AG10803 (cell line): ENCODE measurements at regions not wholly inside any gene's neighbourhood (a gene's known extent, or its start where the extent isn't known, plus 50 kb on each side); places are given as distances from the start of the nearest gene placed in this dataset.

Source experiments
- DNase-seq: peaks from one replicate; pipeline ENCODE4 v3.0.0; 2010; ENCODE audit warnings: low read depth
- H3K4me3 ChIP-seq: 2 replicates; pipeline ENCODE4 v1.5.1; 2011; ENCODE audit warnings: mild to moderate bottlenecking, low read length, control low read depth
- CTCF ChIP-seq: conservative IDR thresholded peaks from 2 replicates; pipeline ENCODE4 v1.5.1; 2011; ENCODE audit warnings: mild to moderate bottlenecking, low read length, control low read depth, inconsistent platforms

DNA sequence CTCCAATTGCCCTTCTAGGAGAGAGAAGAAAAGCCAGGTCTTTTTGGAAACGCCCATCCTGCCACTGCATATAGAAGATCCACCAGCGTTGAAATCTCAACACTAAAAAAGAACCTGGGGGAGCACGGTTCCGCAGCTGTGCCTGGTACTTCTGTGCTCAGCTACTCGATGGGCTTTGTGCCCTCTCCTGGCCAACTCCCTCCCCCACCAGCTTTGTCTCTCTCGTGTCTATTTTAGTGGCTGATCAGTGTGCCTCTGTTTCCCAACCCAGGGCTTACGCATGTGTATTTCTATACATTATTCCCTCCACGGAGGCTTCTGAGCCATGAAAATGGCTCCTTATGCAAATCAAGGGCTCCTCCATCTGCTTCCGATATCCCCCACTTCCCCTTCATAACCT is 83.5 kb downstream of the RBFOX3 start:
- DNase-seq, result no peak
- no peak for TF ChIP-seq CTCF
- H3K4me3 ChIP-seq, result no peak overlapping the region

DNA sequence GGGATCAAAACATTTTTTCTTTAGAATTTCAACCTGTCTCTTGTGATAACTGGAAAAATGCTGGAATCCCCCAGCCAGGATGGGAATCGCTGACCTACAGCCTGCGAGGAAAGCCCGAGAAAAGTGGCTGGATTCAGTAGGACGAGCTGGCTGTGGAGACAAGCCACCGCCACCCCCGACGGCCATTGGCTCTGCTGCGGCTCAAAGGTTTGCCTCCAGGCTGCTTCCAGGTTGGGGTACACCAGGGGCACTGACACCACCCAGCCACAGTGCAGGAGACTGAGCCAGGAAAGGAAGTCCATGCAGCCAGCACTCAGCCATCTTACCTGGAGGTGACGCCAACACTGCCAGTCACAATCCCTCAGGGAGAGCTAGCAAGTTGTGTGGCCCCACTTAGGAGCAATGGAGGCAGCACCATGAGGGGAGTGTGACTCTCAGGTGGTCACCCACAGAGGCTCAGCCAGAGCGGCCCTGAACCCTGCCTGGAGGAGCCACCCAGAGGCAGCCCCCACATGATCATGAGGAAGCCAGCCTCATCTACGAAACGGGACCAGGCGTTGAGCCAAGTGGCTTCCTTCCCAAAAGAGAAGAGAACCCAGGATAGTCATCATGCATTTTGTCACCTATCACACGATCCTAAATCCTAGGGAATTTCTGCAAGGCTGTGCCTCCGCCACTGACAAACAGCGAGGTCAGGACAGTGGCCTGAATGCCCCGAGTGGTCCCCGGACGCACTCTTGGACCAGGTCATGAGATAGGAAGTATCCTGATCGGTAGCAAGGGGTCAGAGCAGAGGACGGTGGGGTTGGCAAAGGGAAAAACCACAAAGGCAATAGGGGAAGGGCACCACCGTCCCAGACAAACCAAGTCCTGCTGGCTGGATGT is 84.8 kb downstream of the RBFOX3 start:
- DNase-seq, result no peak
- no peak overlapping the region for H3K4me3 ChIP-seq
- TF ChIP-seq CTCF, result no peak

- no peak overlapping the region for H3K4me3 ChIP-seq
- no peak for DNase-seq
- TF ChIP-seq CTCF, result no peak
Observed at GRCh38 chr17:79524213-79525187, 86.4 kb downstream of the RBFOX3 start.

DNA sequence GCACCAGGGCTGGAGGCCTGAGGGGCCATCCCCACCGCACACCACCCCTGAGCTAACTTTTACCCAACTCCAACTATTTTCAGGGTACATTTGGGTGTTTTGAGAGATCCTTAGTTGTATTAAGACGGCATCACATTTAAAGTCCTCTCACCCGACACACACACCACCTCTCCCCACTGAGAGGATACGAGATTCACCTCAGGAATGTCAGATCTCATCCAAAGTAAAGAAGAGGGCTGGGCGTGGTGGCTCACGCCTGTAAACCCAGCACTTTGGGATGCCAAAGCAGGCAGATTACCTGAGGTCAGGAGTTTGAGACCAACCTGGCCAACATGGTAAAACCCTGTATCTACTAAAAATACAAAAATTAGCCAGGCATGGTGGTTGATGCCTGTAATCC is 88.4 kb downstream of the RBFOX3 start:
- no peak overlapping the region for H3K4me3 ChIP-seq
- TF ChIP-seq CTCF, result no peak
- DNase-seq, result no peak

DNA sequence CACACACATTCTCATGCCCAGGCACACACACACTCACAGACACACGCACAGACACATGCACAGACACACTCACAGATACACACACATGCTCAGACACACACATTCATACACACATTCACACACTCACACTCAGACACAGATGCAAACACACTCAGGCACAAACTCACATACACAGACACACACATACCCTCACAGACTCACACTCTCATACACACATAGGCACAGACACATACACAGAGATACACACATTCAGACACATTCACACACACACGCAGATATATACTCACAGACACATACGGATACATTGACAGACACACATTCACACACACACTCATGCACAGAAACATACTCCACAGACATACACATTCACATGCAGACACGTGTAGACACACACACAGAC is 89.6 kb downstream of the RBFOX3 start:
- DNase-seq, result no peak
- H3K4me3 ChIP-seq, result no peak overlapping the region
- TF ChIP-seq CTCF, result no peak

- H3K4me3 ChIP-seq, result no peak overlapping the region
- TF ChIP-seq CTCF, result no peak
- DNase-seq, result no peak
Observed at GRCh38 chr17:79520167-79521165, 90.4 kb downstream of the RBFOX3 start.
